ENCODE measurements at regions not wholly inside any gene's neighbourhood (a gene's known extent, or its start where the extent isn't known, plus 50 kb on each side); places are given as distances from the start of the nearest gene placed in this dataset.

- H3K4me3 ChIP-seq (ENCODE audit: low read length): no peak overlapping the region
- no peaks in the 10 kb centered on the region for H3K4me1 ChIP-seq (ENCODE audit: control insufficient read depth, insufficient read depth, low read length)
- no peaks in the 10 kb centered on the region for H3K9me3 ChIP-seq (ENCODE audit: control insufficient read depth, low read length)
- no peaks in the 10 kb centered on the region for H3K36me3 ChIP-seq (ENCODE audit: control insufficient read depth, insufficient read depth, low read length)
- H3K9ac ChIP-seq (ENCODE audit: low read length): no peak overlapping the region
- H3K27me3 ChIP-seq (ENCODE audit: control insufficient read depth, insufficient read depth, low read length): no peaks in the 10 kb centered on the region
Measured at GRCh38 chr2:160973991-160974390, 186.2 kb upstream of the TANK start.

GRCh38 chr2:160974803-160975202 is 185.4 kb upstream of the TANK start:
- no peak overlapping the region for H3K9ac ChIP-seq (ENCODE audit: low read length)
- no peaks in the 10 kb centered on the region for H3K4me1 ChIP-seq (ENCODE audit: control insufficient read depth, insufficient read depth, low read length)
- H3K36me3 ChIP-seq (ENCODE audit: control insufficient read depth, insufficient read depth, low read length): no peaks in the 10 kb centered on the region
- no peaks in the 10 kb centered on the region for H3K27me3 ChIP-seq (ENCODE audit: control insufficient read depth, insufficient read depth, low read length)
- no peaks in the 10 kb centered on the region for H3K9me3 ChIP-seq (ENCODE audit: control insufficient read depth, low read length)
- H3K4me3 ChIP-seq (ENCODE audit: low read length): no peak overlapping the region

GRCh38 chr2:160976797-160977196 is 183.4 kb upstream of the TANK start:
- Histone ChIP-seq H3K9me3 (ENCODE audit: control insufficient read depth, low read length) (no peaks in the 10 kb centered on the region), H3K27me3 (ENCODE audit: control insufficient read depth, insufficient read depth, low read length) (no peaks in the 10 kb centered on the region), H3K9ac (ENCODE audit: low read length) (no peak overlapping the region), H3K36me3 (ENCODE audit: control insufficient read depth, insufficient read depth, low read length) (no peaks in the 10 kb centered on the region), H3K4me3 (ENCODE audit: low read length) (no peak overlapping the region), H3K4me1 (ENCODE audit: control insufficient read depth, insufficient read depth, low read length) (no peaks in the 10 kb centered on the region)

DNA sequence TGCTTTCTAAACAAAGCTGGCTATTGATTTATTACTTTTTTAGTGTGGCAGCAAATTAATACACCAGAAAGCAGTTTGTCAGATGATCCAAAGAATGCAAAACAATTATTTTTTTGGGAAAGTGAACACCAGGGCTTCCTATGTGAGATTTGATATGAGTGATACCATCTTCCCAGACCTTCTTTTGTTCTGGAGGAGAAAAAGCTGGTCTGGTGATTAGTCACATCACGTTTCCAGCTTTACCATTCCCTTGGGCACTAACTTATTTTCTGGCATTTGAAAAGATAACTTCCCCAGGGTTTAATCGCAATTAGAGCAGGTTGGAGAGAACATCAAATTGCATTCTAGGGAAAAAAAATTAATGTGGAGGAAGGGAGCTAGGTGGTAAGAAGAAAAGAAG is 182.9 kb upstream of the TANK start:
- no peaks in the 10 kb centered on the region for H3K9me3 ChIP-seq (ENCODE audit: control insufficient read depth, low read length)
- H3K27me3 ChIP-seq (ENCODE audit: control insufficient read depth, insufficient read depth, low read length): no peaks in the 10 kb centered on the region
- no peaks in the 10 kb centered on the region for H3K36me3 ChIP-seq (ENCODE audit: control insufficient read depth, insufficient read depth, low read length)
- H3K4me1 ChIP-seq (ENCODE audit: control insufficient read depth, insufficient read depth, low read length): no peaks in the 10 kb centered on the region
- H3K4me3 ChIP-seq (ENCODE audit: low read length): no peak overlapping the region
- H3K9ac ChIP-seq (ENCODE audit: low read length): no peak overlapping the region

DNA sequence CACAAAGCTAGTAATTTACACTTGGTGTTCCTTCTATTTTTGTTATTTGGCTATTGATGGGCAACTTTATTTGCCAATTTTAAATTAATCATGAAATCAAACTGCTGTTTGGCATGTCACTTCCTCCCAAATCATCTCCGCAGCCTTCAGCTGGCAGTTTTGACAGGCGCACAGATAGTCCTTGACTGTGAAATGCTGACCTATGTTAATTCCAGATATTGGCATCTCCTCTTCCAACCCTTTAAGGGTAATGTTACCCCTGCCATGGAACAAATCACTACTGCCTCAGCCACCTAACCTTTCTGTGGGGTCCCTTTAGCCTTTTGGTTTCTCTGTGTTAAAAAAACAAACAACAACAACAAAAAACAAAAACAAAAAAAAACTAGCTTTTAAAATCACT is 182.4 kb upstream of the TANK start:
- Histone ChIP-seq H3K4me3 (ENCODE audit: low read length) (no peak overlapping the region), H3K27me3 (ENCODE audit: control insufficient read depth, insufficient read depth, low read length) (no peaks in the 10 kb centered on the region), H3K9ac (ENCODE audit: low read length) (no peak overlapping the region), H3K9me3 (ENCODE audit: control insufficient read depth, low read length) (no peaks in the 10 kb centered on the region), H3K4me1 (ENCODE audit: control insufficient read depth, insufficient read depth, low read length) (no peaks in the 10 kb centered on the region), H3K36me3 (ENCODE audit: control insufficient read depth, insufficient read depth, low read length) (no peaks in the 10 kb centered on the region)

GRCh38 chr2:160984426-160985077 is 175.7 kb upstream of the TANK start:
- Histone ChIP-seq H3K9me3 (ENCODE audit: control insufficient read depth, low read length) (no peaks in the 10 kb centered on the region), H3K9ac (ENCODE audit: low read length) (no peak overlapping the region), H3K4me3 (ENCODE audit: low read length) (no peak overlapping the region), H3K4me1 (ENCODE audit: control insufficient read depth, insufficient read depth, low read length) (no peaks in the 10 kb centered on the region), H3K36me3 (ENCODE audit: control insufficient read depth, insufficient read depth, low read length) (no peaks in the 10 kb centered on the region), H3K27me3 (ENCODE audit: control insufficient read depth, insufficient read depth, low read length) (no peaks in the 10 kb centered on the region)

GRCh38 chr2:160989778-160990177 is 170.4 kb upstream of the TANK start:
- no peak overlapping the region for H3K4me3 ChIP-seq (ENCODE audit: low read length)
- no peaks in the 10 kb centered on the region for H3K27me3 ChIP-seq (ENCODE audit: control insufficient read depth, insufficient read depth, low read length)
- no peaks in the 10 kb centered on the region for H3K36me3 ChIP-seq (ENCODE audit: control insufficient read depth, insufficient read depth, low read length)
- no peaks in the 10 kb centered on the region for H3K4me1 ChIP-seq (ENCODE audit: control insufficient read depth, insufficient read depth, low read length)
- no peak overlapping the region for H3K9ac ChIP-seq (ENCODE audit: low read length)
- no peaks in the 10 kb centered on the region for H3K9me3 ChIP-seq (ENCODE audit: control insufficient read depth, low read length)

DNA sequence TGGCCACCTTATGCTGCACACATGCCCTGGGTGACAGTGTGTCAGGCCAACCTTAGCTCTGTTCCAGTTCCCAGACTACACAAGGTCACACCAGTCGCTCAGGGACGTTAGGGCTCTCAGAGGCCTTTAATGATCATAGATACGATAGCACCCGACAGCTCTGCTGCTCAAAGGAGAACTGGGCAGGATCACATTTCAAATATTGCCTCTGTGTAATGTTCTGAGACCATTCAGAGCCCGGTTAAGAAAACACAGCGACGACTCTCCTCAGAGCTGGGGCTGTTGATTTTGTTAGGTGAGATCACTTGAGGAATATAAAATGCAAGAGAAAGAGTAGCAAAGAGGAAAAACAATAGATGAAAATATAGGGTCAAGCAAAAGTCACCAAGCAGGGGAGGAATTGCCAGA is 166.6 kb upstream of the TANK start:
- Histone ChIP-seq H3K9me3 (ENCODE audit: control insufficient read depth, low read length) (no peaks in the 10 kb centered on the region), H3K9ac (ENCODE audit: low read length) (no peak overlapping the region), H3K27me3 (ENCODE audit: control insufficient read depth, insufficient read depth, low read length) (no peaks in the 10 kb centered on the region), H3K4me3 (ENCODE audit: low read length) (no peak overlapping the region), H3K36me3 (ENCODE audit: control insufficient read depth, insufficient read depth, low read length) (no peaks in the 10 kb centered on the region), H3K4me1 (ENCODE audit: control insufficient read depth, insufficient read depth, low read length) (no peaks in the 10 kb centered on the region)

- no peaks in the 10 kb centered on the region for H3K27me3 ChIP-seq (ENCODE audit: control insufficient read depth, insufficient read depth, low read length)
- no peak overlapping the region for H3K9ac ChIP-seq (ENCODE audit: low read length)
- H3K36me3 ChIP-seq (ENCODE audit: control insufficient read depth, insufficient read depth, low read length): no peaks in the 10 kb centered on the region
- no peaks in the 10 kb centered on the region for H3K4me1 ChIP-seq (ENCODE audit: control insufficient read depth, insufficient read depth, low read length)
- H3K4me3 ChIP-seq (ENCODE audit: low read length): no peak overlapping the region
- no peaks in the 10 kb centered on the region for H3K9me3 ChIP-seq (ENCODE audit: control insufficient read depth, low read length)
Measured at GRCh38 chr2:160994141-160995002, 165.9 kb upstream of the TANK start.

- Histone ChIP-seq H3K4me3 (ENCODE audit: low read length) (no peak overlapping the region), H3K27me3 (ENCODE audit: control insufficient read depth, insufficient read depth, low read length) (no peaks in the 10 kb centered on the region), H3K4me1 (ENCODE audit: control insufficient read depth, insufficient read depth, low read length) (no peaks in the 10 kb centered on the region), H3K9me3 (ENCODE audit: control insufficient read depth, low read length) (no peaks in the 10 kb centered on the region), H3K9ac (ENCODE audit: low read length) (no peak overlapping the region), H3K36me3 (ENCODE audit: control insufficient read depth, insufficient read depth, low read length) (no peaks in the 10 kb centered on the region)
Measured at GRCh38 chr2:160996584-160996983, 163.6 kb upstream of the TANK start.

- Histone ChIP-seq H3K9ac (ENCODE audit: low read length) (no peak overlapping the region), H3K4me3 (ENCODE audit: low read length) (no peak overlapping the region), H3K27me3 (ENCODE audit: control insufficient read depth, insufficient read depth, low read length) (no peaks in the 10 kb centered on the region), H3K4me1 (ENCODE audit: control insufficient read depth, insufficient read depth, low read length) (no peaks in the 10 kb centered on the region), H3K36me3 (ENCODE audit: control insufficient read depth, insufficient read depth, low read length) (no peaks in the 10 kb centered on the region), H3K9me3 (ENCODE audit: control insufficient read depth, low read length) (no peaks in the 10 kb centered on the region)
Measured at GRCh38 chr2:161004379-161004778, 155.8 kb upstream of the TANK start.

DNA sequence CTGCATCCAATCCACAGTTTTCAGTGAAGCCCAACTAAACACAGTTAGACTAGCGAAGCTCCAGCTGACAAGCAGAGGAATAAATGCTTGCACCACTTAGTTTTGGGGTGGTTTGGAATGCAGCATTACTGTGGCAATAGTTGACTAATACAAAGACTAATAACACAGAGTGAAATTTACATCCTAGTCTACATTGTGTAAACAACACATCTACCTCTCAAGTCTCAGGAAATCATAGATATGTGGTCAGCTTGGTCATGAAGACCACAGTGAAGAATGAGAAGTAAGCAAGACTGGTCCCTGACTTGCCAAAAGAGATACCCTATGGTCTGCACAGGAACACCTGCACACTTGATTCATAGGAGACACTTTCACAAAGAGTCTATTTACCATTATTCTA is 155.1 kb upstream of the TANK start:
- Histone ChIP-seq H3K36me3 (ENCODE audit: control insufficient read depth, insufficient read depth, low read length) (no peaks in the 10 kb centered on the region), H3K9ac (ENCODE audit: low read length) (no peak overlapping the region), H3K27me3 (ENCODE audit: control insufficient read depth, insufficient read depth, low read length) (no peaks in the 10 kb centered on the region), H3K4me1 (ENCODE audit: control insufficient read depth, insufficient read depth, low read length) (no peaks in the 10 kb centered on the region), H3K4me3 (ENCODE audit: low read length) (no peak overlapping the region), H3K9me3 (ENCODE audit: control insufficient read depth, low read length) (no peaks in the 10 kb centered on the region)
